ENCODE measurements at regions not wholly inside any gene's neighbourhood (a gene's known extent, or its start where the extent isn't known, plus 50 kb on each side); places are given as distances from the start of the nearest gene placed in this dataset.

- no peaks in the 10 kb centered on the region for H3K27me3 ChIP-seq (ENCODE audit: insufficient read depth, low read length)
- H2AFZ ChIP-seq (ENCODE audit: low read depth, low read length) = no peak overlapping the region
- H3K4me3 ChIP-seq (ENCODE audit: low read length) = no peak overlapping the region
- H3K36me3 ChIP-seq (ENCODE audit: insufficient read depth, low read length) = no peaks in the 10 kb centered on the region
- H3K4me1 ChIP-seq (ENCODE audit: insufficient read depth, low read length) = peaks cover 9% of the 10 kb centered on the region
- H3K9me3 ChIP-seq (ENCODE audit: low read length) = no peaks in the 10 kb centered on the region
Observed at GRCh38 chr5:96150007-96150406, 188.4 kb upstream of the ELL2 start.

GRCh38 chr5:96149546-96149945 is 187.9 kb upstream of the ELL2 start:
- no peaks in the 10 kb centered on the region for H3K27me3 ChIP-seq (ENCODE audit: insufficient read depth, low read length)
- H3K36me3 ChIP-seq (ENCODE audit: insufficient read depth, low read length) = no peaks in the 10 kb centered on the region
- no peak overlapping the region for H3K4me3 ChIP-seq (ENCODE audit: low read length)
- H3K4me1 ChIP-seq (ENCODE audit: insufficient read depth, low read length) = peaks cover 9% of the 10 kb centered on the region
- no peaks in the 10 kb centered on the region for H3K9me3 ChIP-seq (ENCODE audit: low read length)
- no peak overlapping the region for H2AFZ ChIP-seq (ENCODE audit: low read depth, low read length)

- no peak overlapping the region for H2AFZ ChIP-seq (ENCODE audit: low read depth, low read length)
- H3K36me3 ChIP-seq (ENCODE audit: insufficient read depth, low read length) = no peaks in the 10 kb centered on the region
- H3K4me1 ChIP-seq (ENCODE audit: insufficient read depth, low read length) = peaks cover 9% of the 10 kb centered on the region
- no peaks in the 10 kb centered on the region for H3K27me3 ChIP-seq (ENCODE audit: insufficient read depth, low read length)
- no peak overlapping the region for H3K4me3 ChIP-seq (ENCODE audit: low read length)
- H3K9me3 ChIP-seq (ENCODE audit: low read length) = no peaks in the 10 kb centered on the region
Observed at GRCh38 chr5:96149021-96149420, 187.4 kb upstream of the ELL2 start.

- Histone ChIP-seq H3K9me3 (ENCODE audit: low read length) (no peaks in the 10 kb centered on the region), H2AFZ (ENCODE audit: low read depth, low read length) (no peak overlapping the region)
Observed at GRCh38 chr5:96148376-96148775, 186.7 kb upstream of the ELL2 start.

GRCh38 chr5:96147866-96148265 is 186.2 kb upstream of the ELL2 start:
- Histone ChIP-seq H3K4me1 (ENCODE audit: insufficient read depth, low read length) (peaks cover 9% of the 10 kb centered on the region), H3K27me3 (ENCODE audit: insufficient read depth, low read length) (no peaks in the 10 kb centered on the region), H2AFZ (ENCODE audit: low read depth, low read length) (no peak overlapping the region), H3K4me3 (ENCODE audit: low read length) (no peak overlapping the region), H3K9me3 (ENCODE audit: low read length) (no peaks in the 10 kb centered on the region), H3K36me3 (ENCODE audit: insufficient read depth, low read length) (no peaks in the 10 kb centered on the region)

More at GRCh38 chr5:96148376-96148775, 186.7 kb upstream of the ELL2 start:
- peaks cover 9% of the 10 kb centered on the region for H3K4me1 ChIP-seq (ENCODE audit: insufficient read depth, low read length)
- H3K4me3 ChIP-seq (ENCODE audit: low read length) = no peak overlapping the region
- no peaks in the 10 kb centered on the region for H3K36me3 ChIP-seq (ENCODE audit: insufficient read depth, low read length)
- H3K27me3 ChIP-seq (ENCODE audit: insufficient read depth, low read length) = no peaks in the 10 kb centered on the region

- no peaks in the 10 kb centered on the region for H3K27me3 ChIP-seq (ENCODE audit: insufficient read depth, low read length)
- H3K4me3 ChIP-seq (ENCODE audit: low read length) = no peak overlapping the region
- no peaks in the 10 kb centered on the region for H3K9me3 ChIP-seq (ENCODE audit: low read length)
- peaks cover 6% of the 10 kb centered on the region for H3K4me1 ChIP-seq (ENCODE audit: insufficient read depth, low read length)
- H3K36me3 ChIP-seq (ENCODE audit: insufficient read depth, low read length) = no peaks in the 10 kb centered on the region
- H2AFZ ChIP-seq (ENCODE audit: low read depth, low read length) = no peak overlapping the region
Observed at GRCh38 chr5:96146675-96147074, 185.0 kb upstream of the ELL2 start.

GRCh38 chr5:96144289-96144688 is 182.6 kb upstream of the ELL2 start:
- Histone ChIP-seq H2AFZ (ENCODE audit: low read depth, low read length) (no peak overlapping the region), H3K36me3 (ENCODE audit: insufficient read depth, low read length) (no peaks in the 10 kb centered on the region), H3K9me3 (ENCODE audit: low read length) (no peaks in the 10 kb centered on the region), H3K4me1 (ENCODE audit: insufficient read depth, low read length) (peaks cover 6% of the 10 kb centered on the region), H3K27me3 (ENCODE audit: insufficient read depth, low read length) (no peaks in the 10 kb centered on the region), H3K4me3 (ENCODE audit: low read length) (no peak overlapping the region)

GRCh38 chr5:96143450-96143849 is 181.8 kb upstream of the ELL2 start:
- no peaks in the 10 kb centered on the region for H3K9me3 ChIP-seq (ENCODE audit: low read length)
- H3K4me1 ChIP-seq (ENCODE audit: insufficient read depth, low read length) = peaks cover 6% of the 10 kb centered on the region
- no peak overlapping the region for H2AFZ ChIP-seq (ENCODE audit: low read depth, low read length)
- no peaks in the 10 kb centered on the region for H3K27me3 ChIP-seq (ENCODE audit: insufficient read depth, low read length)
- no peak overlapping the region for H3K4me3 ChIP-seq (ENCODE audit: low read length)
- H3K36me3 ChIP-seq (ENCODE audit: insufficient read depth, low read length) = no peaks in the 10 kb centered on the region

GRCh38 chr5:96142786-96143434 is 181.3 kb upstream of the ELL2 start:
- Histone ChIP-seq H3K4me1 (ENCODE audit: insufficient read depth, low read length) (peaks cover 6% of the 10 kb centered on the region), H3K36me3 (ENCODE audit: insufficient read depth, low read length) (no peaks in the 10 kb centered on the region), H3K27me3 (ENCODE audit: insufficient read depth, low read length) (no peaks in the 10 kb centered on the region), H2AFZ (ENCODE audit: low read depth, low read length) (no peak overlapping the region), H3K9me3 (ENCODE audit: low read length) (no peaks in the 10 kb centered on the region), H3K4me3 (ENCODE audit: low read length) (no peak overlapping the region)

- Histone ChIP-seq H2AFZ (ENCODE audit: low read depth, low read length) (no peak overlapping the region), H3K9me3 (ENCODE audit: low read length) (no peaks in the 10 kb centered on the region), H3K4me3 (ENCODE audit: low read length) (no peak overlapping the region), H3K27me3 (ENCODE audit: insufficient read depth, low read length) (no peaks in the 10 kb centered on the region), H3K36me3 (ENCODE audit: insufficient read depth, low read length) (no peaks in the 10 kb centered on the region), H3K4me1 (ENCODE audit: insufficient read depth, low read length) (peaks cover 6% of the 10 kb centered on the region)
Observed at GRCh38 chr5:96142184-96142781, 180.6 kb upstream of the ELL2 start.

- Histone ChIP-seq H3K4me3 (ENCODE audit: low read length) (no peak overlapping the region), H3K27me3 (ENCODE audit: insufficient read depth, low read length) (no peaks in the 10 kb centered on the region), H3K36me3 (ENCODE audit: insufficient read depth, low read length) (no peaks in the 10 kb centered on the region), H3K9me3 (ENCODE audit: low read length) (no peaks in the 10 kb centered on the region), H3K4me1 (ENCODE audit: insufficient read depth, low read length) (peaks cover 6% of the 10 kb centered on the region), H2AFZ (ENCODE audit: low read depth, low read length) (no peak overlapping the region)
Observed at GRCh38 chr5:96141749-96142148, 180.1 kb upstream of the ELL2 start.

GRCh38 chr5:96140496-96140895 is 178.8 kb upstream of the ELL2 start:
- H3K36me3 ChIP-seq (ENCODE audit: insufficient read depth, low read length) = no peaks in the 10 kb centered on the region
- H3K27me3 ChIP-seq (ENCODE audit: insufficient read depth, low read length) = no peaks in the 10 kb centered on the region
- no peaks in the 10 kb centered on the region for H3K9me3 ChIP-seq (ENCODE audit: low read length)
- no peak overlapping the region for H3K4me3 ChIP-seq (ENCODE audit: low read length)
- H3K4me1 ChIP-seq (ENCODE audit: insufficient read depth, low read length) = no peaks in the 10 kb centered on the region
- no peak overlapping the region for H2AFZ ChIP-seq (ENCODE audit: low read depth, low read length)

GRCh38 chr5:96140084-96140483 is 178.4 kb upstream of the ELL2 start:
- no peaks in the 10 kb centered on the region for H3K4me1 ChIP-seq (ENCODE audit: insufficient read depth, low read length)
- no peak overlapping the region for H2AFZ ChIP-seq (ENCODE audit: low read depth, low read length)
- no peaks in the 10 kb centered on the region for H3K9me3 ChIP-seq (ENCODE audit: low read length)
- no peaks in the 10 kb centered on the region for H3K27me3 ChIP-seq (ENCODE audit: insufficient read depth, low read length)
- no peaks in the 10 kb centered on the region for H3K36me3 ChIP-seq (ENCODE audit: insufficient read depth, low read length)
- no peak overlapping the region for H3K4me3 ChIP-seq (ENCODE audit: low read length)

- H3K27me3 ChIP-seq (ENCODE audit: insufficient read depth, low read length) = no peaks in the 10 kb centered on the region
- H2AFZ ChIP-seq (ENCODE audit: low read depth, low read length) = no peak overlapping the region
- H3K9me3 ChIP-seq (ENCODE audit: low read length) = no peaks in the 10 kb centered on the region
- no peaks in the 10 kb centered on the region for H3K36me3 ChIP-seq (ENCODE audit: insufficient read depth, low read length)
- no peak overlapping the region for H3K4me3 ChIP-seq (ENCODE audit: low read length)
- no peaks in the 10 kb centered on the region for H3K4me1 ChIP-seq (ENCODE audit: insufficient read depth, low read length)
Observed at GRCh38 chr5:96134886-96135285, 173.2 kb upstream of the ELL2 start.

Measured in neuron (in vitro differentiated cells).